ENCODE measurements at regions not wholly inside any gene's neighbourhood (a gene's known extent, or its start where the extent isn't known, plus 50 kb on each side); places are given as distances from the start of the nearest gene placed in this dataset.

GRCh38 chr18:27763936-27764335 lies 413.0 kb downstream of the CDH2 start:
- no peak for DNase-seq (ENCODE audit: extremely low read depth, low read depth, low spot score)

- DNase-seq (ENCODE audit: extremely low read depth, low read depth, low spot score) = no peak
These were observed 413.6 kb downstream of the CDH2 start for GRCh38 chr18:27763341-27763740.

- DNase-seq (ENCODE audit: extremely low read depth, low read depth, low spot score) = no peak
These were observed 414.9 kb downstream of the CDH2 start for GRCh38 chr18:27762054-27762453.

GRCh38 chr18:27752944-27753343 lies 424.0 kb downstream of the CDH2 start:
- DNase-seq (ENCODE audit: extremely low read depth, low read depth, low spot score) = no peak

- DNase-seq (ENCODE audit: extremely low read depth, low read depth, low spot score) = no peak
These were observed 426.0 kb downstream of the CDH2 start for GRCh38 chr18:27750923-27751322.

GRCh38 chr18:27750014-27750413 lies 426.9 kb downstream of the CDH2 start:
- peak; percentile 18 for DNase-seq (ENCODE audit: extremely low read depth, low read depth, low spot score)

- DNase-seq (ENCODE audit: extremely low read depth, low read depth, low spot score) = no peak
These were observed 427.7 kb downstream of the CDH2 start for GRCh38 chr18:27749194-27749593.

- no peak for DNase-seq (ENCODE audit: extremely low read depth, low read depth, low spot score)
These were observed 430.7 kb downstream of the CDH2 start for GRCh38 chr18:27746241-27746640.

- DNase-seq (ENCODE audit: extremely low read depth, low read depth, low spot score) = no peak
These were observed 441.8 kb downstream of the CDH2 start for GRCh38 chr18:27735117-27735516.

- no peak for DNase-seq (ENCODE audit: extremely low read depth, low read depth, low spot score)
These were observed 445.7 kb downstream of the CDH2 start for GRCh38 chr18:27731211-27731610.

GRCh38 chr18:27728659-27729058 lies 448.3 kb downstream of the CDH2 start:
- DNase-seq (ENCODE audit: extremely low read depth, low read depth, low spot score) = no peak

- no peak for DNase-seq (ENCODE audit: extremely low read depth, low read depth, low spot score)
These were observed 452.6 kb downstream of the CDH2 start for GRCh38 chr18:27724362-27724761.

- no peak for DNase-seq (ENCODE audit: extremely low read depth, low read depth, low spot score)
These were observed 453.8 kb downstream of the CDH2 start for GRCh38 chr18:27723168-27723567.

- DNase-seq (ENCODE audit: extremely low read depth, low read depth, low spot score) = no peak
These were observed 457.2 kb downstream of the CDH2 start for GRCh38 chr18:27719680-27720079.

- no peak for DNase-seq (ENCODE audit: extremely low read depth, low read depth, low spot score)
These were observed 459.1 kb downstream of the CDH2 start for GRCh38 chr18:27717816-27718215.

- no peak for DNase-seq (ENCODE audit: extremely low read depth, low read depth, low spot score)
These were observed 459.7 kb downstream of the CDH2 start for GRCh38 chr18:27717250-27717649.

- DNase-seq (ENCODE audit: extremely low read depth, low read depth, low spot score) = no peak
These were observed 461.2 kb downstream of the CDH2 start for GRCh38 chr18:27715751-27716150.

GRCh38 chr18:27713738-27714095 lies 463.2 kb downstream of the CDH2 start:
- DNase-seq (ENCODE audit: extremely low read depth, low read depth, low spot score) = no peak

- DNase-seq (ENCODE audit: extremely low read depth, low read depth, low spot score) = no peak
These were observed 463.7 kb downstream of the CDH2 start for GRCh38 chr18:27713037-27713737.

GRCh38 chr18:27712066-27712465 lies 464.9 kb downstream of the CDH2 start:
- DNase-seq (ENCODE audit: extremely low read depth, low read depth, low spot score) = no peak

- no peak for DNase-seq (ENCODE audit: extremely low read depth, low read depth, low spot score)
These were observed 465.5 kb downstream of the CDH2 start for GRCh38 chr18:27711382-27711781.

- no peak for DNase-seq (ENCODE audit: extremely low read depth, low read depth, low spot score)
These were observed 467.6 kb downstream of the CDH2 start for GRCh38 chr18:27709344-27709743.

GRCh38 chr18:27707201-27707600 lies 469.7 kb downstream of the CDH2 start:
- DNase-seq (ENCODE audit: extremely low read depth, low read depth, low spot score) = no peak

Measured in glomerular endothelial cell (primary cell).